CD4-positive, alpha-beta T cell treated with Interleukin-15 for 4 hours (primary cell): ENCODE measurements at regions not wholly inside any gene's neighbourhood (a gene's known extent, or its start where the extent isn't known, plus 50 kb on each side); places are given as distances from the start of the nearest gene placed in this dataset.
"Not testable (repeated sequence)": the region's sequence is repeated elsewhere in the genome, so short reads cannot be mapped to it uniquely, and the experiment has no call there.

ENCODE experiments used
- DNase-seq: peaks from one replicate; pipeline ENCODE4 v3.0.0-alpha.2; 2020; ENCODE audit warnings: low spot score

DNA sequence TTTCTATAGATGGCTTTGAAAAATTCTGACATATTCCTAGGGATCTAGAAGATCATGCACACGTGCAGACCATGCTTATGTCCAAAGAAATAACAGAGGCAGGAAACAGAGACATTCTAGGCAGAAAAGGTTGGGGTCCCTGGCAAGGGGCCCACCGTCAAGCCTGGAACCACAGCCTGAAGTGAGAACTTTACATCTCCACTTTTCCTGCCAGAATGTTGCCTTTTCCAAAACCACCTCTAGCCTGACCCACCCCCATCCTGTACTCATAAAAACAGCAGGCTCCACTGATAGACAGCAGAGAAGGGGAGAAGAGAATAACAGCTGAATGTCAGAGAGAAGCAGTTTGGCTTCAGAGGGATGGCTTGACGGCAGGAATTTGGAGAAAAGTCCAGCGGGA lies 257.3 kb upstream of the NT5E start:
- DNase-seq = no peak

DNA sequence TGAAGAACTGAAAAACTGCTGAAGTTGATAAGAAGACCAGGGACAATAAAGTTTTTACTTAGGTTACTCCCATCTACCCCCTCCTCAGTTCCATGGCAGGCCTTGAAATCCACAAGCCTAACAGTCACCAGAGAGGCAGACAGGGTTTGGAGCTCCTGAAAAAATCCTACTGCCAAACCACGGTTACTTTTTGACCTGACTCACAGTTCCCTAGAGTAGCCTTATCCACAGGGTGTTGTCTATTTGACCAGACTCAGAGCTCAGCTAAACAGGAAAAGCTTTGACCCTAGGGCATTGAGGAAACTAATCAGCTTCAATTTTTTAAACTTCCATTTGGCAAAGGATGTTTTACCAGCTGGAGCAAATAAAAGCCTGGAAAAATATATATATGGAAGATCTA lies 257.7 kb upstream of the NT5E start:
- no peak for DNase-seq

DNA sequence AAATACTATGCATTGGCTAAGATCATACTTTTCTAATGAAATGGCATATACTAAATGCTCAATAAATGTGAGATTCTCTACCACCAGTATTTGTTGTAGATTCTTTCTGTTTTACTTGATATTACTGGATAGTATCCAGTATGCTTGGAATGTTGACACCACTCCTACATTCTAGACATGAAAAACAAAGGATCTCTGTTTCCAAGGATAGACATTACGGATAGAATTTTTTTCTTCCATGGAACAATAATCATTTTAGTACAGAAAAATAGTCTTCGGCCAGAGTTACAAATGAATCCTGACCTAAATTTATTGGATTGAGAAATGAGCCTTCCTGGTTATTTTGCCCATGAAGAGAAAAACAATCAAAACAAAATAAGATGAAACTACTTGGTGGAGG lies 258.2 kb upstream of the NT5E start:
- DNase-seq = no peak

DNA sequence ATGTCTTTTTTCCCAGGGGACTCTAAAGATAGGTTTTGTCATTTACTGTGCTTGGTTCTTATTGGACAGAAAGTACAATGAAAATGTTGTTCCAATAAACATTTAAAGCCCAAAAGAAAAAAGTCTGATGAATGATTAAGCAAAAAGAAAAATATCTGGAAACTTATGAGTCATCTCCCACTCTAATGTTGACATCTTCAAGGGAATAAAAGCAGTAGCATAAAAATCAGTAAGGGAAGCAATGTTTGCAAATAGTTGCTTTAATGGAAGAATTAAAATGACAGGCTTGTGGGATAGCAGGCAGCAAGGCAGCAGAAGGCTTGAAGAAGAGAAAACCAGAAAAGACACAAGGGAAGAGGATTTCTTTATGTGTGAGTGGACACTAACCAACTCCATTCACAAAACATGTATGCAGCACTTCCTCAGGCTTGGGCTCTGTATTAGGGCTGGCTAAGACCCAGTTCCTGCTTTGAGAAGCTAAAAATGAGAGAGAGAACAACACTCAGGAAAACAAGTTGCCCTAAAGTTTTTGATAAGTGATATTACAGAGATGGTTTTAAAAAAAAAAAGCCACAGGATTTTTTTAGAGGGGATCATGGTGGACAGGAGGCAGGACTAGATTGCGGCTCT lies 263.2 kb upstream of the NT5E start:
- DNase-seq = no peak

DNA sequence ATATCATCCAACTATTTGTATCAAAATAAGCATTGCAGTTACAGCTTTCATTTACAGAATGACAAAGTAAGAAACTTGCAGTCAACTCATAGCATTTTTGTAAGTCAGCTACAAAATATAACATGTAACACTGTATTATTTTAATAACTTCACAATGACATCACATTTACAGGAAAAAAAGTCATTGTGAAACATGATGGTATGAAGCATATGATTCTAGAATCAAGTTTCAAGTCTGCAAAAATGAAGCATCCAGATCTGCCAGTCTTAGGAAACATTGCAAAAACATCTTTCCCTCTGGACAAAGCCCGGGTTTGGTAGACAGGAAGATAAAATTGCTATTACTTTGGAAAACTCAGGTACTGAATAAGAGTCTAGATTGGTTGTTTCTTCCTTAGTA lies 263.9 kb upstream of the NT5E start:
- DNase-seq = no peak

DNA sequence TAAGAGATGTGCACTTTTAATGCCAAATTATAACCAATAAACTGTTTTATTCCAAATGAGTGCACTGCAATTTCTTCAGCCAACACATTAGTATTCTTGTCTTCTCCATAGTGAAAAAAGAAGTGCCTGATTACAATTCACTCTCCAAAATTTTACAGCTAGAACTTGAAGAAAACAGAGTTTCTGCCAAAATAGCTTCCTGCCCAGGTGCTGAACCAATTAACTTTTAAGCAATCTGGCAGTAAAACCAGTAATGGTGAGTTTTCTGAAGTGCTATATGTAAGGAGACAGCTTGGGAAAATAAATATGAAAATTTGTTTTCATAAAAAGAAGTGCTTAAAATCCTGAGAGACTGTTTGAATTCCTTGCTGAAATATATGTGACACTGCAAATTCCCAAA lies 266.0 kb upstream of the NT5E start:
- DNase-seq = no peak

DNA sequence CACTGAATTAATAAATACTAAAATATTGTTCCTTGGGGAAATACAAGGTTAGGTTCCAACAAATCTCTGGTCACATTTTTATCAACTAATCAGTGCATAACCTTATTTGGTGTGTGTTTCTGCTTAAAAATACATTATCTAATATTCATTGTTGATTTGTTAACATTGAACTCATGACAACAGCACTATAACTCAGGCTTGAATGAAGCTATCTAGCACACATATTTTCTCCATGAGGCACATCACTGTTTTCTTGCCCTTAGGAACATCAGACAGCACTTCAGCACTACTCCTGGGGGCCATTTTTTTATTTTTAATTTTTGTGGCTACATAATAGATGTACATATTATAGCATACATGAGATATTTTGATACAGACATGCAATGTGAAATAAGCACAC lies 277.2 kb upstream of the NT5E start:
- DNase-seq = no peak

DNA sequence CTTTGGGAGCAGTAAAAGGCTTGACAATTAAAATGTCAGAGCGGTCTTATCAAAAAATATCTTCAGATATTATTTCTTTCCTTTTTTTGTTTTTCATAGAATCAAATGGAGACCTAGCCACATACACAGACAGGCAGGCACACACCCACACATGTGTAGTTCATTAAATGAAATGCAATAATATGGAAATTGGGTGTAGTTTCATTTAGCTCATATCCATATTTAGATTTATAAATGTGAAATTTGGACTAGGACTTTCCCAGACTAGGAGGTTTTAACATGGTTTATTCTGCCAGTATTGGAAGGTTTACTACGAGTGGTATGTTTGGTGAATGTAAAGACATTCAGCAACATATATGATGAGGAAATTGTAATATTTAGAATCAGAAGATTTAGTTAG lies 277.7 kb upstream of the NT5E start:
- no peak for DNase-seq

DNA sequence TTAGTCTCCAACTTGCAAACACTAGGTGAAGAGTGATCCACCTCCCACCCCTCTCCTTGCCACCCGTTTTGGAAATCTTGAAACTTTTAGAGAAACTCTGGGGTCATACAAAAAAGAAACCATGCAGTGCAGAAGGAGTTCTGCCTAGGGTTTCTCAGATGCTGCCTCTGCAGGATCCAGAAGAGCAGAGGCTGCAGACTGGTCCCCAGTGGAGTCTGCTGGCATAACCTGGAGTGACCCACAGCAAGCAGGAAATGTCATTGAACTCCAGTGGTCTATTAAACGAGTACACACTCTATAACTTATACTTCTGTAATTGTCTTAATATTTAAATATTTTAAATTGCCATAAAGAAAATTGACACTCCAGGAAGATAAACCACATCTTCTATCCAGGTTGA lies 280.7 kb upstream of the NT5E start:
- no peak for DNase-seq

DNA sequence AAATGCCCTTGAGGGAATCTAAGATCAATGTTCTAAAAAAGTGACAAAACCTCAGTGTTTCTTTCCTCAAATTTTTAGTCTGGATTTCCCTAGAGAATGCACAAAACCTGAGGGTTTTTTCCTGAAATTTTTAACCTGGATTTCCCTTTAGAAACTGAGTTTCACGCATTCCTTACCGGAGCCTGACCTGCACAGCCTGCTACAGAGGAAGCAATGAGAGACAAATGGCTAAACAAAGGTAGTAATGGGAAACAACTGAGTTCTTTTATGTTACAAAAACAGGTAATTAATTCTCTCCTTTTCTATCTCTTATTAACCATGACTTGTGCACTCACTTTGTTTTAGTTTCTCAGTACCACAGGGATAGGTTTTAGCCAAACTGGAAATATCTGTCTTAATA lies 281.7 kb upstream of the NT5E start:
- DNase-seq = no peak

DNA sequence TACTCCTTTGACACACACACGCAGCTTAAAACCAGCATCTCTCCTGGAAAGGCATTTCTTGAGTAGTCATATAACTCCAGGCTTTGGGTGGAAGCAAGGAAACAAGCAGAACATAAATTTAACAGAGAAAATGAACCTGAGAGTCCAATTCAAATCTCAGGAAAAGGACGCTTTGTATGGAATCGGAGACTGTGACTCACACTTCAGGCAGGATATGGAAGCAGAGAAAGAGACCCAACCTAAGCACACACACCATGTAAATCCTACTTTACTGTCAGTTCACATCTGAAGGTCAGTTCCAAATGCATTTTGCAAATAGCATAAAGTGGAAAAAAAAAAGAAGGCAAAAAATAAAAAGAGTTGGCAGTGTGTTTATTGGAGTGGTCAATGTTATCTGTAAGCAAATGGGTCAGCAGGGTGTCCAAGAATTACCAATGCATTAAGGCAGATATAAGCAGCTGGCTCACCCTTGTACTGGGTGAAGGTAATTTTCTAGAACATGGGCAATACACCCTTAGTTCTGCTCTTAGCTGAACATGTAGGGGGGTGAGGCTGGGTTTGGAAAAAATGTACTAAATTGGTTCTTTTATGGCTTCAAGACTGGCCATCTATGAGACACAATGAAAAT lies 283.7 kb upstream of the NT5E start:
- DNase-seq = no peak

DNA sequence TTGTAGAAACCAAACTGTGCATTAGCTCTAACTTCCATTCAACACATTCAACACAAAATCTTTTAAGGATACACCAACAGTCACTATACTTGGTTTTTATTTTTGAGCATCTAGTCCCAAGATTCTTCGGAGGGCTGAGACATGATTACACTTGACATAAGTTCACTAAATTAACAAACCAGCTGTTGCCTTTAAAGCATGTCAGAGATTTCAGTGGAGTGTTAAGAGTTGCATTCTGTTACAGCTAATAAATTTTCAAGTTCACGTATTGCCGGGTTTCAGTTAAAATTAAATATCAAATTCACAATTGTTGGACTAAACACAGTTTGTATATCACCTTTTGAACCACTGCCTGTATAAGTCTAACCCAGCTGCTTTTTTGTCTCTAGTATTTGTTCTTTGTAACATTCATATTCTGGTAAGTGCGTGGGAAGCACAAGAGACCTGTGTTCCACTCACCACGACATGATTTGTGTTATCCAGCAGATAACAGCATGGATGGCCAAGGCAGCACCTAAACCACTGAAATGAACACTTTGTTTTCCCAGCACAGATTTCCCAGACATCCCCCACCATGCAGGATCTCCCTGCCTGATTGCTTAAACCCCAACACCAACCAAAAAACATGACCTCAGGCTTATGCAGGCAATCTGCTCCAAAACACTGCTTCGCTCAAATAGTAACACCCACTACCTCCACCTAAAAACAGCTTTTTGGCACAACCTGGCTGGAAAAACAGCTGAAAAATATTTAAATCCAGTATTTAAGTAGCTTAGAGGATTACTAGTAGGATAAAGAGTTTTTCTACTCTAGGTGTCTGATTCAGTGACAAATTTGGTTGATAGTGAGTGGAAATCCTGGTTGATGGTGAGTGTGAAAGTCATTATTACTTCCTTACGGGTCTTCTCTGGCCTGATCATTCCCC lies 286.5 kb upstream of the NT5E start:
- DNase-seq = no peak

DNA sequence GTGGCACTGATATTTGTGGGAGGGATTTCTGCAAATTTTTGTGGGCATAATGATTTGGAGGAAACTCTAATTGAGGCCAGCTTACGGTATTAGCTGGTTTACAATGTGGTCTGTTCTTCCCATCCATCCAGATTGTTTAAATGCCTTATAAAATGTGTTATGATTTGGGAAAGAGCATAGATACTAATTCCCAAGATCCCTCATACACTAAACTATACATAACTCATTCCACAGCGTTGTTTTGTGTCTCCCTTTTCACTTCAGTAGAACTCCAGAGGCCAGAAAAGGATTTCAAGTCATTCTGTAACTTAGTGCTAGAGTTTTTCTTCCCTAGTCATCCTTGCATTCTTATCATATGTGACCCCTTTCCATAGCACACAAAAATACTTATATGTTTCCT lies 292.6 kb upstream of the NT5E start:
- no peak for DNase-seq

DNA sequence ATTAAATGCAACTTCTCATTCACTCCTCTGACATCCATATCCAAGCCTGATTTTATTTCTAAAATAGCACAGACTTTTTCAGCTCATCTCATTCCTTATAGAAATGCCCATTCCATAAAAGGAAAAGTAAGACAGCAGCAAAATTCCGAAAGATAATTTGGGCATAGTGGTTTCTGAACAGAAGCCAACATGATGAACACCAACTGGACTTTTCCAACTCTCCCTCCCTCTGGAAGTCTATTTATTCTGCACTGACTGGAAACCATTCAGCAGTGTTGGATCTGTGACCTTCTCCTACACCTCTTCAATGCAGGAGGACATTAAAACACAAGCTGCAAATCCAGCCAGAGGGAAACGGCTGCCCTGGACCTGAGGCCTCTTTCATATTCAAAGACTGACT lies 306.2 kb upstream of the NT5E start:
- no peak for DNase-seq

DNA sequence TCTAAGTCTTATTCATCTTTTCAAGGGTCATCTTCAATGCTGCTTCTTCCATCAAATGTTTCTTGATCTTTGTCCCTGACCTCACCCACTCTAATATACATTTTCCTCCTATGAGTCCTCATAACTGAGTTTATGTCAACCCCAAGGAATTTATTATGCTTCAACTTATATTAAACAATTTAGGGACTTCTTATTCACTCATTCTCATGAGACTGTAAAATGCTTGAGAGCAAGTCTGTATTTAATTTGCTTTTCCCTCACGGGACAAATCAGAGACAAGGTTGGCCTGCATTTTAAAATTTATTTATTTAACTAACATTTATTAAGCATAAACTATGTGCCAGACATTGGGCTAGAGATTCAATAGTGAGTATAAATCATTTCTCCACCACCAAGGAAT lies 312.0 kb upstream of the NT5E start:
- no peak for DNase-seq

DNA sequence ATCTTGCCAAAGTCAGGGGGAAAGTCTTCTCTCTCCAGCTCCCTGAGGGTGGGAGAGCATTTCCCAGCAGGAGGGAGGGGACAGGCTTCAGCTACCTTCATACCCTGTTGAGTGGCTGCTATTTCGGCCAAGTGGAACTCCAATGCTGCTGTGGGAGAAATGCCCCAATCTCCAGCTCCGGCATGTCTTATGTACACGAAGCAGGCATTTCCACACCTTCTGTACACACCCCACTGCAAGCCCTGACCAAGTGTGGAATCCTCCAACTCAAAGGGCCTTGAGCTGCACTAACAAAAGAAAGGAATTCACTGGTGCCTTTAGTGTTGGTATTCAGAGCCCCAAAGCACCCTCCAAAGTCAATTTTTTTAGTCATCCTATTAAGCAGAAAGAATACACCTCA lies 313.6 kb upstream of the NT5E start:
- DNase-seq = no peak

DNA sequence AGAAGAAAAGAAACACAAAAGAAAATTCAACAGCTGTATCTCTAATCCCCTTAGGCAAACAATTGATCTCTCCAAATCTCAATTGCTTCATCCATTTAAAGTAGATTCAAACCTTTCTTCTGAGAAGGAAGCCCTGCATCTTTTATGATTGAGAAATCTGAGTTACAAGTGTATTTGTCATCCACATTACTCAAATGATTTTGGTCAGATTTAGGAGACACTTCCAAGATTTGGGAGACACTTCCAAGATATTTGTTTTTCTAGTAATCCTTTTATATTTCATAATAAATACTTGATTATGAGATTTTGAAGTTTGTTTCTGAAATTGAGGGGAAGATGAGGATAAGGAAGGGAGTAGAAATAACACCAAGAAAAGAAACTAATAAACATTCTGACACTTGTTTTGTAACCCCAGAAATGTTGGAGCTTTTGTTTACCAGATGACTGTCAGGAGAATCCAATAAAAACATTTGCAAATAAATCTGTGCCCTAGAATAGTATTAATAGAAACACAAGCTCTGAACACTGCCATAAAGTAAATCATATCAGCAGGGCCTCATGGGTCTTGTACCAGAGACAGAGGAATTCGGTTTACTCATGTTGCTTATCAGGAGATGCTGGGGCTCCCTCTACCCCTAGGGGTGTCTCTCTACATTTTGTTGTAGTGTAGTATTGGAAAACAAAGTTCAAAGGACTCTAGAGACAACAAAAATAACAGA lies 314.3 kb upstream of the NT5E start:
- DNase-seq = no peak

DNA sequence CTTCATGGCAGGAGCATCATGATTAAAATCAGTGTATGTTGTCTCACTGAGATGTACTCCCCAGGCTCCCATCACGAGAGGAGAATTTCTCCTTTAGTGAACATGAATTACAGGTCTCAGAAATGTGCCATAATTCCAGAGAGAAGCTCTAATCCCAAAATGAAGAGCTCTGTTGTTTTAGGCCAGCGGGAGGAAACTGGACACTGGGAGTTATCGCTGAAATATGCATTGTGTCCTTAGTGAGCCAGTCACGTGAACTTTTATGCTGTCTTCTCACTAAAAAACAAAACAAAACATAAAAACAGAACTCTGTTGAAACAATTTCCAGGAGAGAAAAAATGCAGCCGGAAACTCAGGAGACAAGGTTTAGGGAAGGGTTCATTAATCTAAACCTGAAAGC lies 315.7 kb upstream of the NT5E start:
- DNase-seq = no peak

DNA sequence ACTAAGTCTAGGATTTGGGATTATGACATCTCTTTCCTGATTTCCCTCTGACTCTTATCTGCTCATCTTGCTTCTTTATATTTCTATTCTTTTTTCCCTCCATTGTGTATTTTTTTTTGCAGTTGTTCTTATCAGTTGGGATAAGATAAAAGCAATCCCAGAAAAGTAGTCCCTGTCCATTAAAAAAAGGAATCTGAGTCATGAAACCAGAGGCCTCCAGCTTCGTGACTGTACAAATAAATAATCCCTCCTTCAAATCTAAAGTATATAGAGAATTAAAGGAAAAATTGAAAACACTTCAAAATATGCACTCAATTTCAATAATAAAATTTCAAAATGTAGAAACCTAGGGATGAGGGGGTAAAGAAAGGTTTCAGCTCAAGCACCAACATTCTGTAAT lies 317.8 kb upstream of the NT5E start:
- no peak for DNase-seq

DNA sequence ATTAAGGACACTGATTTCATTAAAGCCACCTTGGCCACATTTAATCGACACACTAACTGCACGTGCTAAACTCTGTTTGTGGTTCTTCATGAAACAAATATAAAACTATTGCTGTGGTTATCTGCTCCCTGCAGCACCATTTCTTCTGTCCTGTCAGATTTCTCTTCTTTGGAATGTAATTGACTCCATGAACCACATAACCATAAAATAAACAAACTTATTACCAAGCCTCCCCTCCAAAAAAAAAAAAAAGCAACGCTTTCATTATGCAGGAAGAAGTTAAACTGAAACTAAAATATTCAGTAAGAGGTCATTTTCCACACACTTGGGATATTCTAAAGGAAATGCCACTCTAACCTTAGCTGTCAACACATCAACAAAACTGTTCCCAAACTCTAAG lies 319.1 kb upstream of the NT5E start:
- DNase-seq = no peak

DNA sequence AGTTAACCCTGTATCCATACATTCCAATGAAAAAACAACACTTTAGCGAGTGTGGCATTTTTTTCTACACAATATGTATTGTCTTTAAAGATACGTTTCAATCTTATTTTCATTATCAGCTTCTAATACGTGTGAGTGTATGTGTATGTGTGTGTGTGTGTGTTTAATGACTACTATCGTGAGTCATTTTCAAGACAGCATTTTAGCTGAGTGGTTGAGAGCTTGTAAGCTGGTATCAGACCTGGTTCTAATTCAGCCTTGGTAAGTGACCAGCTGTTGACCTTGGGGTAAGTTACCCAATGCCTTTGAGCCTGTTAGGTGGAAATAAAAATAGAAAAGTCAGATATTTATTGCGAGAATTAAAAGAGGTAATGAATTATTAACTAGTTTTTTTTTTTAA lies 320.0 kb upstream of the NT5E start:
- no peak for DNase-seq

DNA sequence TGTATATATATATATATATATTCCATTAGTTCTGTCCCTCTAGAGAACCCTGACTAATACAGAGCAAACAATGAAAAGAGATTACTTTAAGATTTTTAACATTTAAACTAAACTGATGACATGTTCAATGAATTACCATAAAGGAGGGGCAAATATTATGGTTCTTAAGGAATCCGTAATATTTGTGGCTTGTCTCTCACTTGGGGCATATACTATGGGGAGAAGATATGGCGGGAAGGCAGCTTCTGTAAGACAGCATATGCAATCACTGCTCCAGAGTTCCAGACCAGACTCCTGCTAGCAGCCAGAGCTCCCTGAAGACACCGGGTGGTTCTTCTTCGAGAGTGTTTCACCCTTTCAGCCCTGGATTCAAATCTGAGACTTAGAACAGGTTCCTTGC lies 321.1 kb upstream of the NT5E start:
- DNase-seq = no peak

DNA sequence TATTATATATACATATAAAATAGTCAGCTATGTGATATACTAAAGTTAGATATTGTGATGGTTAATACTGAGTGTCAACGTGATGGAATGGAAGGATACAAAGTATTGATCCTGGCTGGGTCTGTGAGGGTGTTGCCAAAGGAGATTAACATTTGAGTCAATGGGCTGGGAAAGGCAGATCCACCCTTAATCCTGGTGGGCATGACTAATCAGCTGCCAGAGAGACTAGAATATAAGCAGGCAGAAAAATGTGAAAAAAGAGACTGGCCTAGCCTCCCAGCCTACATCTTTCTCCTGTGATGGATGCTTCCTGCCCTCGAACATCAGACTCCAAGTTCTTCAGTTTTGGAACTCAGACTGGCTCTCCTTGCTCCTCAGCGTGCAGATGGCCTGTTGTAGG lies 321.6 kb upstream of the NT5E start:
- not testable (repeated sequence) for DNase-seq
